ENCODE measurements at regions not wholly inside any gene's neighbourhood (a gene's known extent, or its start where the extent isn't known, plus 50 kb on each side); places are given as distances from the start of the nearest gene placed in this dataset.

- no peak overlapping the region for H3K27ac ChIP-seq (ENCODE audit: low read depth, low read length)
- DNase-seq (ENCODE audit: low read depth, low spot score) = no peak
- H3K9me3 ChIP-seq (ENCODE audit: control insufficient read depth, insufficient read depth, low read length) = no peaks in the 10 kb centered on the region
- POLR2A ChIA-PET = no interaction called here
- peaks cover 25% of the 10 kb centered on the region for H3K27me3 ChIP-seq (ENCODE audit: control insufficient read depth, insufficient read depth, low read length)
- TF ChIP-seq, protein P1, sequence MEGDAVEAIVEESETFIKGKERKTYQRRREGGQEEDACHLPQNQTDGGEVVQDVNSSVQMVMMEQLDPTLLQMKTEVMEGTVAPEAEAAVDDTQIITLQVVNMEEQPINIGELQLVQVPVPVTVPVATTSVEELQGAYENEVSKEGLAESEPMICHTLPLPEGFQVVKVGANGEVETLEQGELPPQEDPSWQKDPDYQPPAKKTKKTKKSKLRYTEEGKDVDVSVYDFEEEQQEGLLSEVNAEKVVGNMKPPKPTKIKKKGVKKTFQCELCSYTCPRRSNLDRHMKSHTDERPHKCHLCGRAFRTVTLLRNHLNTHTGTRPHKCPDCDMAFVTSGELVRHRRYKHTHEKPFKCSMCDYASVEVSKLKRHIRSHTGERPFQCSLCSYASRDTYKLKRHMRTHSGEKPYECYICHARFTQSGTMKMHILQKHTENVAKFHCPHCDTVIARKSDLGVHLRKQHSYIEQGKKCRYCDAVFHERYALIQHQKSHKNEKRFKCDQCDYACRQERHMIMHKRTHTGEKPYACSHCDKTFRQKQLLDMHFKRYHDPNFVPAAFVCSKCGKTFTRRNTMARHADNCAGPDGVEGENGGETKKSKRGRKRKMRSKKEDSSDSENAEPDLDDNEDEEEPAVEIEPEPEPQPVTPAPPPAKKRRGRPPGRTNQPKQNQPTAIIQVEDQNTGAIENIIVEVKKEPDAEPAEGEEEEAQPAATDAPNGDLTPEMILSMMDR (IDR thresholded peaks at IDR 0.05; ENCODE audit: low read depth, low read length) = no peak
- H3K4me3 ChIP-seq (ENCODE audit: low read depth, low read length) = no peak overlapping the region
- CTCF ChIA-PET = interaction anchor here (1.7 kb wide), 1 partner anchor 9 kb away, joined by 9 read pairs; no protein-coding TSS in a partner anchor
Measured at GRCh38 chr1:54479841-54480524, 68.0 kb upstream of the ACOT11 start.

GRCh38 chr1:54479251-54479650 is 68.8 kb upstream of the ACOT11 start:
- ChIA-PET CTCF (interaction anchor here (1.0 kb wide), 1 partner anchor 10 kb away, joined by 8 read pairs; no protein-coding TSS in a partner anchor), POLR2A (no interaction called here)
- peaks cover 31% of the 10 kb centered on the region for H3K27me3 ChIP-seq (ENCODE audit: control insufficient read depth, insufficient read depth, low read length)
- no peak for DNase-seq (ENCODE audit: low read depth, low spot score)
- H3K9me3 ChIP-seq (ENCODE audit: control insufficient read depth, insufficient read depth, low read length) = no peaks in the 10 kb centered on the region
- H3K27ac ChIP-seq (ENCODE audit: low read depth, low read length) = no peak overlapping the region
- TF ChIP-seq, protein P1 (IDR thresholded peaks at IDR 0.05; ENCODE audit: low read depth, low read length) = no peak
- H3K4me3 ChIP-seq (ENCODE audit: low read depth, low read length) = no peak overlapping the region

GRCh38 chr1:54477153-54477561 is 70.9 kb upstream of the ACOT11 start:
- POLR2A ChIA-PET = no interaction called here
- H3K27ac ChIP-seq (ENCODE audit: low read depth, low read length) = no peak overlapping the region
- peaks cover 48% of the 10 kb centered on the region for H3K27me3 ChIP-seq (ENCODE audit: control insufficient read depth, insufficient read depth, low read length)
- TF ChIP-seq, protein P1 (IDR thresholded peaks at IDR 0.05; ENCODE audit: low read depth, low read length) = no peak
- H3K9me3 ChIP-seq (ENCODE audit: control insufficient read depth, insufficient read depth, low read length) = no peaks in the 10 kb centered on the region
- H3K4me3 ChIP-seq (ENCODE audit: low read depth, low read length) = no peak overlapping the region
- DNase-seq (ENCODE audit: low read depth, low spot score) = no peak
- CTCF ChIA-PET = interaction anchor here (0.9 kb wide), 1 partner anchor 10 kb away, joined by 5 read pairs; no protein-coding TSS in a partner anchor

DNA sequence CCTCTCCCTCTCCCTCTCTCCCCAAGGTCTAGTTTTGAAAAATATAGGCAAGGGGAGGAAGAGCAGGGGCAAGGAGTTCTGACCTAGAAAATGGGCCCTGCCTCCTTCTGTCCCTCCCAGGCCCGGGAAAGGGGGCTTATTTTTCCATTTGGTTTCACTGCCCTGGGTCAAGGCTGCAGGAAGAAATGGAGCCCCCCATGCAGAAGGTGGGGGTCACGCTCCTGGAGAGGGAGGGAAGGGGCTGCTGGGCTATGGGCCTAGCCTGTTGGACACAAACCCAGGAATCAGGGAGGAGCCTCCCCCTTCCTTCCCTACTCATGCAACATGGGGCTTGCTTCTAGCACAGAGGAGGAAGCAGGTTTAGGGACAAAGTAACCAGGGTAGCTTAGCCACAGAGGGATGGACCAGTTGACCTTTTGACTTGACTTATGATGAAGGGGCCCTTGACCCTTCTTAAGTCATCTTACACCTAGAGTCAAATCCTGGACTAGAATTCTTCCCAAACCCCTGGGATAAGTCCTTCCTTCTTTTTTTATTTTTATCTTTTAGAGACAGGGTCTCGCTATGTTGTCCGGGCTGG is 70.4 kb upstream of the SSBP3 start:
- TF ChIP-seq, protein P1 (IDR thresholded peaks at IDR 0.05; ENCODE audit: low read depth, low read length) = no peak
- no peak overlapping the region for H3K4me3 ChIP-seq (ENCODE audit: low read depth, low read length)
- H3K27me3 ChIP-seq (ENCODE audit: control insufficient read depth, insufficient read depth, low read length) = peaks cover 50% of the 10 kb centered on the region
- H3K9me3 ChIP-seq (ENCODE audit: control insufficient read depth, insufficient read depth, low read length) = no peaks in the 10 kb centered on the region
- CTCF ChIA-PET = interaction anchor here (0.9 kb wide), 1 partner anchor 11 kb away, joined by 5 read pairs; no protein-coding TSS in a partner anchor
- no peak for DNase-seq (ENCODE audit: low read depth, low spot score)
- POLR2A ChIA-PET = no interaction called here
- no peak overlapping the region for H3K27ac ChIP-seq (ENCODE audit: low read depth, low read length)

- no peak overlapping the region for H3K27ac ChIP-seq (ENCODE audit: low read depth, low read length)
- DNase-seq (ENCODE audit: low read depth, low spot score) = no peak
- TF ChIP-seq, protein P1 (IDR thresholded peaks at IDR 0.05; ENCODE audit: low read depth, low read length) = no peak
- no peak overlapping the region for H3K4me3 ChIP-seq (ENCODE audit: low read depth, low read length)
- CTCF ChIA-PET = no interaction called here
- H3K27me3 ChIP-seq (ENCODE audit: control insufficient read depth, insufficient read depth, low read length) = peaks cover 52% of the 10 kb centered on the region
- H3K9me3 ChIP-seq (ENCODE audit: control insufficient read depth, insufficient read depth, low read length) = no peaks in the 10 kb centered on the region
- POLR2A ChIA-PET = interaction anchor here (0.6 kb wide), 1 partner anchor 170 kb away, joined by 3 read pairs; no protein-coding TSS in a partner anchor
Measured at GRCh38 chr1:54475946-54476516, 69.8 kb upstream of the SSBP3 start.

Data from AG04450 (cell line).